ENCODE measurements at regions not wholly inside any gene's neighbourhood (a gene's known extent, or its start where the extent isn't known, plus 50 kb on each side); places are given as distances from the start of the nearest gene placed in this dataset.
"Not testable (repeated sequence)": the region's sequence is repeated elsewhere in the genome, so short reads cannot be mapped to it uniquely, and the experiment has no call there.

DNA sequence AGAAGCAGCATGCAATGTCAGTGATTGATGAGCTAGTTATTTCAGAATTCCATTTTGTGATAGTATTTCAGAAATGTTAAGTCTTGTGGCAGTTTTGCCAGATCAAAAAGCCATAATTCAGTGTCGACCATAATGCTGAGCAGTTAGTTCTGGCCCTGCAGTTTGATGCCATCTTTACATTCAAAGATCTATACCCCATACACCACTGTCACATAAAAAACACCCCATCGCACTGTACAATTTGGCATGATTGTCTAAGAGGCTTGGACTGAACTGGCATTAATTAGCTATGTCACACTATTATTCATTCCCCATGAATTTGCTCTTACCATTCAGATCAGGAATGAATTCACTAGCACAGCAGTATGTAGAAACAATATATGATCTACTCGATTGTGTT, 127.7 kb upstream of the EPHA3 start:
- DNase-seq = no peak

DNA sequence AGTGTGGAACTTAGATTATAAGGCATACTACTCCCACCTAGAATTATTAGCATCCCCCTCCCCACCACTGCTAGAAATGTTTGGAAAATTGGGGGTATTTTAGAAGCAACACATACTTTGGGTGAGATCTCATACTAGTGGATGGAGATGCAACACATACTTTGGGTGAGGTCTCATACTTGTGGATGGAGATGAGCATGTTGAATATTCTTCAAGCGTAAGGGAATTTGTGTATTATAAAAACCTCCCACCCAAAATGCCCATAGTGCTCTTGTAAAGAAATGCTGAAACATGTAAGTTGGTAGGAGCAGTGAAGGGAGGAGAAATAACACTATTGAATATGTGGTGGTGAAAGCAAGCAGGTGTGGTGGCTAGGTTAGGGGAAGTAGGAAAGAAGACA, 124.0 kb upstream of the EPHA3 start:
- no peak for DNase-seq

DNA sequence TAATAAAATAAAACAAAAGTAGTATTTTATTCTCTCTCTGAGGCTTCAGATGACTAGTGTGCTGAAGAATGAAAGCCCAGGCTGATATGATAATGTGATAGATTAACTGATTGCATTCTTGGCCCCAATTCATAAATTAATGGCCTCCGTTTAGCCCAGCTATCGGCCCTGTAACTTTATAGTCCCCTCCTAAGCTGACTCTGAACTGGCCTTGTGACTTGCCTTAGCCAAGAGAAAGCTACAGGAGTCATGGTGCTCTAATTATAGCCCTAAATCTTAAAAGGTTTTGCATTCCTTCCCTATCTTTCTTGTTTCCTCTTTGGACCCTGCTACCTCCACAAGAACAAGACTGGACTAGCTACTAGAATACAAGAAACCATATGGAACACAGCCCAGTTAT, 123.2 kb upstream of the EPHA3 start:
- no peak for DNase-seq

DNA sequence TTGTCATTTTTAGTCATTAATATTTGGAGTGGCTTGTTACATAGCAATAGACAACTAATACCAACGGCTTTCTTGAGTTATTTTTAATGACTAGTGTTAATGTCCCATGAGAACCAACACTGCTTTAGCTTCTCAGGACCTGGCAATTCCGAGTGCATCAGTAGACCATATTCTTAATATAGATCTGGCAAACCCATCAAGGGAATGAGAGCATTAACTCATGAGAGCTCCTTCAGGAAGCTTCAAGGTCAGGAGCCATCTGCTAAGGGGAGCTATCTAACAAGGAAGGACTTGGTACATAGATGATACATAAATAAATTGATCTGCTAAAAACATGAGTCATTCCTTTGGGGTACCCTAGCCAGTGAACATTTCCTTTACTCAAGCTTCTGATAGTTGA, 122.6 kb upstream of the EPHA3 start:
- no peak for DNase-seq

DNA sequence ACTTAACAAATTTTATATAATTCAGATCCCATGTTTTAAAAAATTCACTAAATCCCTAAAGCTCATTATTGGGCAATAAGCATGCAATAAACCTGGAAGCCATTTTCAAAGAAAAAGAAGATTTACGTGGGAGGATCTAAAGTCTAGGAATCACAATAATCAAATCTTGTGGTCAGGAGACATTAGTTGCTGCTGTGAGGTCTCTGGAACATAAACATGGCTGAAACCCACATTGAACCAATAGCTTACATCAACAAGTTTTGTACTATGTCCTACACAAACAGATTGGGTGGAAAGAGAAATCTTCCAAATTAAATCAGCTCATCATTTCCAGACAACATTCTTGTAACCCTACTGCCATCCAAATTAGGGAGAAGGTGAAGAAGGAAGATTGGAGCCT, 121.9 kb upstream of the EPHA3 start:
- no peak for DNase-seq

DNA sequence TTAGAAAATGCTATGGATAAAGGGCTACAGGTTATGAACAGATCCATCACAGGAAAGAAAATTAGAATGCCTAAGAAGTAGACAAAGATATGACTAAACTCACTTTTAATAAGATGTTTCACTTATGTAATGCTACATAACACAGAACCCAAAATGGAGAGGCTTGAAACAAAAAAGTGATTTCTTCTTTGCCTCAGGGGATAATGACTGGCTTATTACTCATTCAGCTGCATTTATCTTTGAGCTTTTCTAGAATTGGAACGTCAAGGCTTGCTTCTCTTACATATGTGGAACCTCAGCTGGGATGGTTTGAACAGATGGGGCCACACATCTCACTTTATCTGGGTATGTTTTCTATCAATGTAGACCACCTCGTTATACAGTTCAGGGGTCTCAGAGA, 120.6 kb upstream of the EPHA3 start:
- no peak for DNase-seq

DNA sequence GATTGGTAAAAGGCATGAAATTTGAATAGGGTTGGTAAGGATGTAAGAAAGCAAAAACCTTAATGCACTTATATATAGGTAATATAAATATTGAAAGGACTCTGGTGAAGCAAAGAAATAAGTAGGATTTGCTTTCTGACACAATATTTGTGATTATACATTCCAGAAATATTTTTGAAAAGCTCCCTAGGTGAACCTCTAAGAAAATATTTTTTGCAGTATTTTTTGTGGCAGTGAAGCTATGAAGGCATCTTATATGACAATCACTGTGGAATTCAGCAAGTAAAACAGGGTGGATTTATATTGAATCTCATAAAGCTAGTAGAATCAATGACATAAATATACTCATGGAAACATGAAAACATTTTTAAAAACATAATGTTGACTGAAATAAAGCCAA, 119.6 kb upstream of the EPHA3 start:
- DNase-seq = no peak

DNA sequence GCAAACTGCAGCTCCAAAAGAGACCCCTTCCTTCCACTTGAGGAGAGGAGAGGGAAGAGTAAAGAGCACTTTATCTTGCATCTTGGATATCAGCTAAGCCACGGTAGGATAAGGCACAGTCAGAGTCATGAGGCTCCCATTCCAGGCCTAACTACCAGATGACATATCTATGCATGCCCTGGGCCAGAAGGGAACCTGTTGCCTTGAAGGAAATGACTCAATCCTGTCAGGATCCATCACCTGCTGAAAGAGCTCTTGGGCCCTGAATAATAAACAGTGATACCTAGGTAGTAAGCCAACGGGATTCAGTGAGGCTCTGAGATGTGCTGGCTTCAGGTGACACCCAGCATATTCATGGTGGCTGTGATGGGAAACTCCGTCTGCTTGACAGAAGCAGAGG, 118.5 kb upstream of the EPHA3 start:
- DNase-seq = no peak

DNA sequence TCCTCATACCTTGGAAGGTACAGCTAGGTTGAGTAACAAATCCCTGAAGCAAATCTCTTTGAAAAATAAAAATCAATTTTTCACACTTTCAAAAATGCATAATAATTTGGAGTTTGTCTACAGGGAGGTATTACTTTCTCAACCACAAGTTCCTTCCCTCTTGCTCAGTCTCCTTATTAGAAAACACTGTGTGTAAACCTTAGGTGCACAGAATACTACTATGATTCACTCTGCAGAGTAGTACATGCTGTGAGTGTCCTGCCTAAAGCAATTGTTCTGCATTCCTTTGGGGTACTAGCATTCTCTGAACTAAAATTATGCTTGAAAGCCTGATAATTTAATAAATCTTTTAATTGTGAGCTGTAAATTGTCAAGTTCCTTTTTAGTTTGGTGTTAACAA, 115.9 kb upstream of the EPHA3 start:
- DNase-seq = no peak

DNA sequence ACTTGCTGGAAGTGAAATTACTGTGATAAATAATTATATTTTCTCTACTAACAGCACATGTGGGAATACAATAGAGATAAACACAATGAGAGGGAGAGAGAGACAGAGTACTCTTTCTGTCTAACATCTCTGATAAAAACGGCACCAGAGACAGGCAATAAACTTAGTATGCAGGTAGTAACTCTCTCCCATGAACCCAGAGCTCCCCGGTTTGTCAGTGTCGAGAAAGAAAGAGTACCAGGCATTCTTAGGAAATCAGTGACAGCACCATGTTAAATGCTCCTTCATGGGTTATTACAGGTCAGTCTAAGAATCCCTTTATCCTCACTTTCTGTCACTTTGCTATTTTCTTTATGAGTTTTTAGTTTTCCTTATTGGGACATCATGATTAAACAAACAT, 110.7 kb upstream of the EPHA3 start:
- DNase-seq = peak in 1 of 3 experiments; percentile 68

DNA sequence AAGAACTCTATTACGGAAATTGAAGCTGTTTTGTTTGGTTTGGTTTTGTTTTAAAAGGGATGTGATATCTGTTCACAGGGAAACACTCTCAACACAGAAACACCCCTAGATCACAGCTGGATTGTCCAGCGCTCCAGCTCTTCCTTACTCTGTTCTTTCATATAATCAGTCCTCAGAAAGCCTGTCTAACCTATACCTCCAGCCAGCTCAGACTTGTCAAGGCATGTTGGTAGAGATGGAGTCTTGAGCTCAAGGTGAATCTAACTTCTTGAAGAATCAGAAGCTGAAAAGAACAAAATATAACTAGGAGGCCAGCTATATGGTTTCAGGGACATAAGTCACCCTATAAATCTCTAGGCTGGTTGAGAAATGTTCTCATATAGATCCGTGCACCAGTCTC, 110.2 kb upstream of the EPHA3 start:
- DNase-seq = peak in 2 of 3 experiments; percentile 21 to 47

DNA sequence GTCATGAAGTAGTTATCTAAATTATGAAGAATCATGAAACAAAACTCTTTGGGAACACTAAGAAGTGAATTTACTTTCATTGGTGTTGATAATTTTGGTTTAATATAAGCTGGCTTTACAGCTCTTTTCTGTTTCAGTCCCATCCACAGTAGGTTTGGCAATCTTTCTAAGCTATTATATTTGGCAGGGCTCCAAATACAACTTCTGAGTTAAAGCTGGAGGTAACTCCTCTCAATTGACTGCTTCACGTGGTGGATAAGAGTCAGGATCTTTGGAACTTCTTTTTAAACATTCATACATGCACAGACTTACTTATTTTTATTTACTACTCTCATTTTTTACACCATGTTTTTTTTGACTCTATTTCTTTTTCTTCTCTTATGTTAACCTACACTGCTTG, 106.5 kb upstream of the EPHA3 start:
- peak in 1 of 3 experiments; percentile 41 for DNase-seq

DNA sequence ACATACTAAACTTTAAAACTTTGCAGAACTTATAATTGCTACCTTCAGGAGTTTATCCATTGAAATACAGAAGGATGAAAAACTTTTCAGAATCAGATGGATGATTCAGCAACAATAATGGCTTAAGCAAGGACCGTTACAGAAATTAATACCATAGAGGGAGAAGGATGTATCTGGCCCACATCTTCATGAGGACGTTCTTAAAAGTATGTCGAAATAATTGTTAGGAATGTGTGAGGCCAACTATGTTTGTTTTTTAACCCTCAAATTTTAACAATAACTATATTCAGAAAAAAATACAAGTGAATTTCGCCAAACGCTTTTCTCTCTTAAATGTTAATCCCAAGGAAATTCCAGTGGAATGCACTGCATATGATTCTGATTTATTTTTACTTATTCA, 105.2 kb upstream of the EPHA3 start:
- DNase-seq = no peak

DNA sequence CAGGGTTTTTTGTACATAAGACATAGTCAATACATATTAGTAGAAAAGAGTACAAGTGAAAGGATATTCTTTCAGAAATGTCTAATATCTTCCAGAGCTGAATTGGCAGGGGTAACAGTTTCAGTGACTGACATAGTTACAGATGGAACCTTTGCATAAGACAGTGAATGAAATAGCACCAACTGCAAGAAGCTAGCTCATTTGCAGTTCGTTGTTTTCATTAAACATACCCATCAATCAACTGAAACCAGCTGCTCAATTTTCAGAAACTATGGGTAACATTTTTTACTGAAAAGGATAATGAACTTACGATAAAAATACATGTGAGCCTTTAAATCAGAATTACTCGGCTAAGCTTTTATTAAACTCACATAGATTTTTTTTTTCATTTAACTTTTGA, 93.9 kb upstream of the EPHA3 start:
- no peak for DNase-seq

DNA sequence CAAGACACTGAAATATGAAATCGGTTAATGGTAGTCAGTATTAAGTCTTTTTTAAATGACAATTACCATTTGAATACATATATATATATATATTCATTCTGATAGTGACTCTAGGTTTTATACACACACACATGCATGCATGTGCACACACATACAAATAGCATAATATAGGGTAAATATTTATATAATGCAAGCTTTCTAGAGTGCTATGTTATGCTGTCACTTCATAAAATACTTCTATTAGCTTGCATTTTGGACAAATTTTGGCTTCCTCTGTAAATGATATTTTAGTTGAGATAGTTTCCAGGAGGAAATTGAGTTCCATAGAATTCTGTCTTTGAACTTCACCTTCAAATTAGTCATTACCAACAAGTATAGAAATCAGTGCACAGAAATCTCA, 89.9 kb upstream of the EPHA3 start:
- no peak for DNase-seq

DNA sequence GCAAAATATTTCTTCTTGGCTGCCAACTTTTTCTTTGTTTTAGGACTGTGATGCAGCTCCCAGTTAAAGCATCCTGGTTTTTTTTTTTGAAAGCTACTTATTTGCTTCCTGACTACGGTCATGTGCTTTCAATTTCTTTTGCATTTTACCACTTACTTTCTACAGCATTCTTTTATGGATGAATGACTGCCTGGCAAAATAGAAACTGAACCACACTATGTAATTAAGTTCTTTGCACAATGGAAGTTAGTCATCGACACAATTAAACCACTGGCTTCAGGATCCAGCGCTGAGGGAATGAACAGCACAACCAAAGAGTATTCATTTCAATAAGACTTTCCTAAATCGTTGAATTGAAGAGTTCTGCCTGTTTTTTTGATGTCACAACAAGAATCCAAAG, 82.2 kb upstream of the EPHA3 start:
- peak in 2 of 3 experiments; percentile 62 to 92 for DNase-seq

DNA sequence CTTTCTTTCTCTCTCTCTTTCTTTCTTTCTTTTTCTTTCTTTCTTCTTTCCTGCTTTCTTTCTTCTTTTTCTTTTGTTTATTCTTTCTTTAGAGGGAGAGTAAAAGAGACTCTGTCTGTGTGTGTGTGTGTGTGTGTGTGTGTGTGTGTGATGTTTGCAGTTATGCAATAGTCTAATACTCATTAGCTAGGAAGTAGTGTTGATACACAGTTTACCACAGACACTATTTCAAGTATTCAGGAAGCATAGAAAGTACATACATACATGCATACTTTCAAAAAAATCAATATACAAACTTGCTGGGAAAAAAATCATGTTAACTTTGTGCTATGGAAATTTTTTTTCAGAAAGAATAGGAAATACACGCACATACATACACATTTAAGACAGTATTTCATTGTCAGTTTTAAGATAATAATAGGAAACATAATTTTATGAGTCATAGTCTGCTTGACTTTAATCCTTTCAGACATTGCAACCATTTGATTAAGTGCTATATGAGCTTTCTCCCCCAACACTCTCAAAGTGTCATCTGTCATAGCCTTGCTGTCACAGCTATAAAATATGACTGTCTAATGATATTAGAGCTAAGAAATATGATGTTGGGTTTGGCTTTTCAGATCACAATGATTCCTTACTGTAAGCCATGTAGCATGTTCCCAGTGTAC, 74.9 kb upstream of the EPHA3 start:
- peak in 2 of 3 experiments; percentile 23 to 75 for DNase-seq

DNA sequence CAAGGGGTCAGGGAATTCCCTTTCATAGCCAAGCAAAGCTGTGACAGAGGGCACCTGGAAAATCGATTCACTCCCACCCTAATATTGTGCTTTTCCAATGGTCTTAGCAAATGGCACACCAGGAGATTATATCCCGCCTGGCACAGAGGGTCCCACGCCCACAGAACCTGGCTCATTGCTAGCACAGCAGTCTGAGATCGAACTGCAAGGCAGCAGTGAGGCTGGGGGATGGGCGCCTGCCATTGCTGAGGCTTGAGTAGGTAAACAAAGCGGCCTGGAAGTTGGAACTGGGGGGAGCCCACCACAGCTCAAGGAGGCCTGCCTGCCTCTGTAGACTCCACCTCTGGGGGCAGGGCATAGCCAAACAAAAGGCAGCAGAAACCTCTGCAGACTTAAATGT, 72.7 kb upstream of the EPHA3 start:
- not testable (repeated sequence) for DNase-seq

DNA sequence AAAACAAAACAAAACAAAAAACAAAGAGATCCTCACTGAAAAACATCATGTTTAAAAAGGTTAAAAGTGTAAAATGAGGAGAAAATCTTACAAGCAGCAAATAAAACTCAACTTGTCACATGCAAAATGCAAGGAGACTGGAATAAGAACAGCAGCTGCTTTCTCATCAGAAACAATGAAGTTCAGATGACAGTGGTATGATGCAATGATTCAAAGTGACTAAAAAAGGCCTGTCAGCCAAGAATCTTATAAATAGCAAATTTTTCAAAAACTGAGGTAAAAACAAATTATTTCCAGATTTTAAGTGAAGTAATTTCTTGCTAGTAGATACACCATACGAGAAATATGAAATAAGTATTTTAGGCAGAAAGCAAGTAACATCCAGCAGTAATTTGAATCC, 68.6 kb upstream of the EPHA3 start:
- DNase-seq = no peak

DNA sequence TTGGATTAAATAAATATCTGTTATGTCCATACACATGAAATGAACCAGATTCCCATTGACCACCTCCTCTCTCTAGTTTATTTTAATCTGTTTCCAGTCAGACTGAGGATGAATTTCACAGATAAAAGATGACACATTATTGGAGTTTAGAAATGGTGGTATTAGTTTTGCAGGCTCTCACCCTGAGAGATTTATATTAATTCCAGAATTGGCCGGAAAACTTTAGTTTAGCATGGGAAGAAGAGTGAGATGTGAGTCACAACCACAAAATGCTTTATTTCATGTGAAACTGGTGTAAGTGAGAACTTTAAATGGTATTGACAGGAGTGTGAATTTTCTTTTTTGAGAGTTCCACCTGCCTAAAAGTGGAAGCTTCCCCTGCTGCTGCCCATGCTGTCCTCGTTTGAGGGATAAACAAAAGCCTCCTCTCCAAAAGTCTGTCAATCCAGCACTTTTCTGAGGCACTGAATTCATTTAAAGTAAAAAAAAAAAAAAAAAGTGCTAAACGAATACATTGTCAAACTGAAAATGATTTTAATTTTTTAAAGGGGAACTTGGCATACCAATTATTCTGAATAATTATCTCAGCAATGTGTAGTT, 65.1 kb upstream of the EPHA3 start:
- no peak for DNase-seq

DNA sequence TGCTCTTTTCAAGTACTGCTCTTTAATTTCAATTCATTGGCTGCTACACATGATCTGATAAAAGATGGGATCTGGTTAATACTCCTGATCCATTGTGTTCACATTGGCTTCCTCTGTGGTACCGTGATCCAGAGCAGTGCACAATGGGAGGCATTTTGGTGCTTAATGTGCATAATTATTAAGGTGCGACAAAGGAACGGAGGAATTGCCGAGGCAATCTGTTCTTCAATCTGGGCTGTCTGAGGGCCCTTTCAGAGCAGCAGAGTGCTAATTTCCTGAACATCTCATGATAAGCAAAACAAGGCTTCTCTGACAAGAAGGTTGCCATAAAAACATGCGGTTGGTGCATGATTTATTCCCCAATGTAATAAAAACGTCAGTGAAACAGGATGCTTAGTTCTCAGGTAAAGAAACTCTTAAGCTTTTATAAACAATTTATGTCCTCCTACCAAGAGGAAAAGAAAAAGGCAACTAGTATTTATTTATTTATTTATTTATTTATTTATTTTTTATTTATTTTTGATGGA, 64.0 kb upstream of the EPHA3 start:
- peak in 2 of 3 experiments; percentile 82 to 96 for DNase-seq

DNA sequence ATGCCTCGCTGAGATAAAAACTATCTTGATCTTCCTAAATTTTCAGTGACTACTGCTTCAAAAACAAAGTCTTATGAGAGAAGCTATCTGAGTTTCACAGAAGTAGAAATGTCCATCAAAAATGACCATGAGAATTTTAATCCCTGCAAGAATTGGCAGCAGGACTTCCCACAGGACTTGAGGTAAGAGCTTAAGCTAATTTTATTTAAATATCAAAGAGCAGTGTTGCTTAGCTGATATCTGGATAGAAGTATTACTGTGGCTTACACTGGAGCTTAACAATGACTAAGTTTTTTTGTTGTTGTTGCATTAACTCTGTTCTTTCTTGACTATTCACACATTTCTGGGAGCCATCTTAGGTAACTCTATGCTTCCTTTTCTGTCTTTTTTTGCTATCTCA, 60.8 kb upstream of the EPHA3 start:
- no peak for DNase-seq

DNA sequence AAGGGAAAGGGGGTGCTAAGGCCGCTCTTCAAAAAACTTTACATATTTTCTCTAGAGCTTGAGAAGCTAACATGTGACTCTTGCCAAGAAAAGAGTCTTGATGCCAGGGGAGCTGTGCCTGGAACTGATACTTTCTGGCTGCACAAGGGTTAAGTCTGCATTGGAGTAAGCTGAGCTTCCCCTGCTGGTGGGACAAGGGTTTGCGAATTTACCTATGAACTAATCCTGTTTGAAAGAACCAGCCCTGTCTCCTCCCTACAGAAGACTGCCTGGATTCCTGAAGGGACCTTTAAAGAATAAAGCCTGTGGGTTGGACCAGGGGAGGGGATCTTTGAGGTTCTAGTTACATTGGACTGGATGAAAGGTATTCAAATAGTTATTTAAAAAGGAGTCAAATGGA, 58.3 kb upstream of the EPHA3 start:
- DNase-seq = no peak

DNA sequence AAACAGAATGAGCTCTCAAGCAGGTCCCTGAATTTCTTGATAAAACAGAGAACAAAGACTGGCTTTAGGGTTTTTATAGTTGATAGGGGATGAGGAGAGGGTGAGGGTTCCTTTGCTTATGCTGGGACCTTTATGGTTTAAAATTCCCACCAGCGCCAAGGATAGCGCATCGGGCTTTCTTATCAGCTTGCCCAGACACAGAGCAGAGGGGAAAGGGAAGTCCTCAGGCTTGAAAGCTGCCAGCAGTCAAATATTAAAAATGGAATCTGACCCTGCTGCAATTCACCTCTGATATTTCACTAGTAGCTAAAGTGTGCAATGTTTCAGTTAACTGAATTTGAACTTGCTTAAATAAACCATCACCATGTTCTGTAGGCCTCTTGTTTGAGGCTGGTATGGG, 55.0 kb upstream of the EPHA3 start:
- DNase-seq = no peak

DNA sequence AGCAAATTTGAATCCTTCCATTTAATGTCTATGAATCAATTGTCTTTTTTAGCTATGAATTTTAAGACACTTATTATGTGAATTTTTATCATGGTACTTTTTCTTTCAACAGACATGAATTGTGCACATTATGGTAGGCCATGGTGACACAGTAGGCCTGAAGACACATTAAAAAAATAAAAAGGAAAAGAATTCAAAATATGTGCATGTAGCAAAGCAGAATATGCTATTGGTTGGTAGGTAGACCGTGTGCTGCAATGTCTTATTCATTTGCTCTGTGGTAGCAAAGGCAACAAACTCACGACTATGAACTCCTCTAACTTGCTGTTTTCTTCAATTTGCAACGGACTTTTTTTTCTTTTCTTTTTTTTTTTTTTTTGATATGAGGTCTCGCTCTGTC, 50.0 kb upstream of the EPHA3 start:
- no peak for DNase-seq
